ENCODE measurements at regions not wholly inside any gene's neighbourhood (a gene's known extent, or its start where the extent isn't known, plus 50 kb on each side); places are given as distances from the start of the nearest gene placed in this dataset.

- TF ChIP-seq POLR2AphosphoS5 (IDR thresholded peaks at IDR 0.05; ENCODE audit: low read depth) (no peak), EZH2 (IDR thresholded peaks at IDR 0.05; ENCODE audit: low read depth, unreplicated experiment) (no peak)
Observed at GRCh38 chr4:12053966-12054365, 625.3 kb upstream of the HS3ST1 start (continued).

- Histone ChIP-seq H3K27ac (ENCODE audit: low read depth) (no peak overlapping the region), H2AFZ (no peak overlapping the region), H3K27me3 (ENCODE audit: insufficient read depth) (no peaks in the 10 kb centered on the region), H4K20me1 (replicated peaks; ENCODE audit: insufficient read depth) (no peaks in the 10 kb centered on the region), H3K79me2 (replicated peaks; ENCODE audit: insufficient read depth) (no peaks in the 10 kb centered on the region), H3K9me2 (ENCODE audit: insufficient read depth) (peaks cover 8% of the 10 kb centered on the region), H3K4me3 (no peak overlapping the region), H3K4me2 (no peak overlapping the region), H3F3A (replicated peaks; ENCODE audit: low read depth) (no peaks in the 10 kb centered on the region), H3K36me3 (ENCODE audit: insufficient read depth) (no peaks in the 10 kb centered on the region), H3K4me1 (ENCODE audit: insufficient read depth) (peaks cover 24% of the 10 kb centered on the region)
- H3K27me3 Mint-ChIP-seq (ENCODE audit: insufficient read depth, low read depth, poor library complexity) = peaks cover 4% of the 10 kb centered on the region
- peaks cover 27% of the 10 kb centered on the region for H3K4me1 Mint-ChIP-seq
- peaks cover 23% of the 10 kb centered on the region for H3K9me3 Mint-ChIP-seq
- no peak overlapping the region for H3K27ac Mint-ChIP-seq
- ATAC-seq = no peak
- H3K36me3 Mint-ChIP-seq (ENCODE audit: low read depth) = peaks cover 30% of the 10 kb centered on the region
- no peak for DNase-seq (ENCODE audit: low spot score)
- TF ChIP-seq EZH2phosphoT487 (IDR thresholded peaks at IDR 0.05; ENCODE audit: unreplicated experiment) = no peak
- TF ChIP-seq ETS1 (IDR thresholded peaks at IDR 0.05) = no peak
- no peak for TF ChIP-seq JUNB (IDR thresholded peaks at IDR 0.05; ENCODE audit: unreplicated experiment)
- no peak for TF ChIP-seq CTCF (conservative IDR thresholded peaks at IDR 0.05; ENCODE audit: low read depth in 2 of 2)
- no peak for TF ChIP-seq CREB1 (CRISPR knock-in tag; IDR thresholded peaks at IDR 0.05; ENCODE audit: low read depth)
- no peak for TF ChIP-seq STAT1 (IDR thresholded peaks at IDR 0.05; ENCODE audit: unreplicated experiment)
- no peak for TF ChIP-seq EZH2 (IDR thresholded peaks at IDR 0.05; ENCODE audit: low read depth, unreplicated experiment)
- no peak for TF ChIP-seq ZNF331 (CRISPR knock-in tag; IDR thresholded peaks at IDR 0.05; ENCODE audit: low read depth)
- no peak for TF ChIP-seq NANOG (IDR thresholded peaks at IDR 0.05; ENCODE audit: borderline replicate concordance)
- no peak for TF ChIP-seq POLR2AphosphoS5 (IDR thresholded peaks at IDR 0.05; ENCODE audit: low read depth)
- TF ChIP-seq ZNF114 (CRISPR knock-in tag; IDR thresholded peaks at IDR 0.05) = no peak
- no peak for TF ChIP-seq ZNF462 (CRISPR knock-in tag; IDR thresholded peaks at IDR 0.05)
- TF ChIP-seq REST (IDR thresholded peaks at IDR 0.05; ENCODE audit: unreplicated experiment) = no peak
- H3K4me3 Mint-ChIP-seq = no peak overlapping the region
Observed at GRCh38 chr4:12053556-12053955, 624.9 kb upstream of the HS3ST1 start.
